HepG2 (cell line): ENCODE measurements at regions not wholly inside any gene's neighbourhood (a gene's known extent, or its start where the extent isn't known, plus 50 kb on each side); places are given as distances from the start of the nearest gene placed in this dataset.

Experiments used
- ATAC-seq: fragments of 200-7000 bp; cut with Tn5 transposase; 3 replicates; pipeline ENCODE4 v1.9.1; 2020; ENCODE audit warnings: mild to moderate bottlenecking, moderate library complexity
- BruUV-seq: library from RNA; stranded (reverse); fragments of 400-500 nt; replicated peaks from 2 replicates; lab custom pipeline; 2021; lab: Mats Ljungman, UMichigan
- CTCF ChIA-PET: fragments of 300-600 bp; formaldehyde crosslinking; extraction: SDS; loops from one replicate; lab custom pipeline; 2021; ENCODE audit warnings: low total read pairs, inconsistent platforms, low intra/inter-chr PET ratio; lab: Yijun Ruan, JAX
- POLR2A ChIA-PET: fragments of 350-600 bp; sonication (Branson Sonifier 250); formaldehyde crosslinking; loops from one replicate; lab custom pipeline; 2020; ENCODE audit warnings: antibody characterized with exemption, inconsistent platforms; lab: Yijun Ruan, JAX
- DNase-seq: peaks from one replicate; pipeline ENCODE4 v3.0.0-alpha.2; 2015; ENCODE audit warnings: low spot score
- FAIRE-seq: peaks from 3 replicates; lab custom pipeline; 2011; peaks lifted over from hg19 to GRCh38; lab: Jason Lieb, UNC
- H2AFZ ChIP-seq: one replicate; pipeline ENCODE4 v1.6.1; 2011; ENCODE audit warnings: low read length, inconsistent platforms
- H3K27ac ChIP-seq: fragments of 300-600 bp; 3 replicates; pipeline ENCODE4 v1.8.0; 2011; ENCODE audit warnings: mixed run types, mild to moderate bottlenecking, mixed read lengths, low read length, inconsistent platforms; ENCODE audit not compliant: insufficient read depth; ENCODE audit errors: extremely low read length
- H3K27me3 ChIP-seq, 2 experiments: fragments of 200-600 bp in 1 of 2; 2 replicates in 1 of 2; 3 replicates in 1 of 2; pipeline versions ENCODE4 v1.6.0 to v1.8.0; 2011; ENCODE audit warnings: low read length in 2 of 2, mild to moderate bottlenecking in 2 of 2, moderate library complexity in 2 of 2, inconsistent platforms in 1 of 2; ENCODE audit not compliant: insufficient read depth in 2 of 2, control insufficient read depth in 1 of 2
- H3K36me3 ChIP-seq, 2 experiments: fragments of 200-600 bp in 1 of 2; replicated peaks in 1 of 2; 2 replicates in 1 of 2; 3 replicates in 1 of 2; pipeline versions ENCODE4 v1.5.1 to v1.8.0; 2011; ENCODE audit warnings: low read length in 2 of 2, inconsistent platforms in 1 of 2; ENCODE audit not compliant: insufficient read depth in 2 of 2, control insufficient read depth in 1 of 2
- H3K4me1 ChIP-seq: 2 replicates; pipeline ENCODE4 v1.5.1; 2012; ENCODE audit warnings: low read length, inconsistent platforms; ENCODE audit not compliant: insufficient read depth
- H3K4me2 ChIP-seq: 2 replicates; pipeline ENCODE4 v1.6.0; 2011; ENCODE audit warnings: low read depth, low read length, inconsistent platforms
- H3K4me3 ChIP-seq, 3 experiments: fragments of 200-600 bp in 1 of 3; sonication (generic), shearing (Covaris generic) in 1 of 3; replicated peaks in 1 of 3; 2 replicates each; pipeline ENCODE4 v1.5.1; 2011 to 2016; ENCODE audit warnings: low read length in 3 of 3, inconsistent platforms in 2 of 3, low read depth in 2 of 3, mild to moderate bottlenecking in 2 of 3, control low read depth in 1 of 3, mixed read lengths in 1 of 3; ENCODE audit not compliant: insufficient read depth in 1 of 3
- H3K79me2 ChIP-seq: one replicate; pipeline ENCODE4 v1.6.1; 2011; ENCODE audit warnings: low read length, inconsistent platforms; ENCODE audit not compliant: insufficient read depth
- H3K9ac ChIP-seq: 2 replicates; pipeline ENCODE4 v1.6.0; 2011; ENCODE audit warnings: mild to moderate bottlenecking, low read depth, low read length, inconsistent platforms; ENCODE audit not compliant: insufficient read depth
- H3K9me3 ChIP-seq: 2 replicates; pipeline ENCODE4 v1.5.1; 2012; ENCODE audit warnings: mild to moderate bottlenecking, low read length
- H4K20me1 ChIP-seq: 2 replicates; pipeline ENCODE4 v1.6.0; 2011; ENCODE audit warnings: inconsistent platforms, mild to moderate bottlenecking, low read length, moderate library complexity; ENCODE audit not compliant: insufficient read depth
- HOXA3 ChIP-seq: sonication (generic); formaldehyde crosslinking; IDR thresholded peaks from 2 replicates; pipeline ENCODE4 v1.5.0; 2020; ENCODE audit warnings: missing genetic modification reagents
- TCF12 ChIP-seq, 2 experiments: fragments of 450-650 bp in 1 of 2; sonication (generic) in 1 of 2; formaldehyde crosslinking in 1 of 2; IDR thresholded peaks; 2 replicates each; pipeline versions ENCODE4 v1.6.1 to v1.8.0; 2017 to 2022; ENCODE audit warnings: antibody characterized with exemption in 1 of 2, mild to moderate bottlenecking in 1 of 2, missing genetic modification reagents in 1 of 2, moderate library complexity in 1 of 2
- ZNF530 ChIP-seq: sonication (generic); formaldehyde crosslinking; IDR thresholded peaks from 2 replicates; pipeline ENCODE4 v1.5.0; 2020; ENCODE audit warnings: low read depth, mild to moderate bottlenecking, missing genetic modification reagents
- WGBS: methylation state at CpG from one replicate; pipeline ENCODE4 v1.1.6; 2017; ENCODE audit warnings: low lambda C conversion rate; 5-methylcytosine and 5-hydroxymethylcytosine counted together
- in situ Hi-C: cut with HindIII; loops from 2 replicates; pipeline ENCODE4 v1.10.0; 2017; ENCODE audit warnings: low pct_unique_long_range_greater_than_20kb; ENCODE audit not compliant: extremely low pct_ligation_motif_present
- intact Hi-C: fragments of 100-400 bp; cut with micrococcal nuclease; formaldehyde crosslinking; loops from one replicate; pipeline ENCODE4 v1.10.0; 2022; ENCODE audit not compliant: unreplicated experiment
- TF ChIP-seq, protein P1 (sequence below): sonication (generic); formaldehyde crosslinking; IDR thresholded peaks from 2 replicates; pipeline ENCODE4 v1.4.0; 2020; ENCODE audit warnings: missing genetic modification reagents
- TF ChIP-seq, protein P2 (sequence below): sonication (generic); formaldehyde crosslinking; IDR thresholded peaks from 2 replicates; pipeline ENCODE4 v1.4.0; 2020; ENCODE audit warnings: missing genetic modification reagents

DNA sequence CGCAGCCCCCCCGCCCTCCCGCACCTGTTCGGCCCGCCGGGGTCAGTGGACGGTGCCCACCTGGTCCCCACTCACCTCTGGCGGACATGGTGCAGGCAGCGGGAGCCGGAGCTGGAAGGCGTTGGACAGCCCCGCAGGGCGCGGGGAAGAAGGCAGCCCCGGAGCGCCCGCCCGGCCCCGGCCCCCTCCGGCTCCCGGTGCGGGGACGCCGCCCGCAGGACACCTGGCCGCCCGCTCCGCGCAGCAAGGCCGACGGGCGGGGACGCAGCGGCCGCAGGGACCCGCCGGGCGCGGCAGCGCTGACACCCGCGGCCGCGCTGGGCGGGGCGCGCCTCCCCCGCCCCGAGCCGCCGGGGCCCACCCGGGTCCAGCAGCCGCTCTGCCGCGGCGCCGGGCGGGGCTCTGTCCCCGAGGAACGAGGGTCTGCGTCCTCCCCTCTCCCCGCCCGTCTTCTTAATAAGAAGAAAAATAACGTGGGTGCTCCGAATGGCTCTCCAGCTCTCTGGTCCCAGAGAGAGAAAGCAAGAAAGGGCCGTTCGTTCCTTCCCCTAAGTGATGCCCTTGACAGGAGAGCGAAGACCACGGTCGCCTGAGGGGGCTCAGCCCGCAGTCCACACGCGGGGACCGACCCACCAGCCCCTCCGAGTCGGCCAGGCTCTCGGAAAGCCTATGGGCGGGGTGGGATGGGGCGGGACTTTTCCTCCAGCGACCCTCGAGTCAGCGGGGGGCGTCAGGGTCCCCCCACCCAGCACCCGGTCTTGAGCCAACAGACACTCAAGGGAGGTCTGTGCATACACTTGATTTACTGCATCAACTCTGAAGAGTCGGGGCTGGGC is 53.4 kb upstream of the FHIP2A start:
- ATAC-seq (peak; percentile 79), FAIRE-seq (no peak), DNase-seq (no peak)
- no peak overlapping the region for H3K27ac ChIP-seq
- no peaks in the 10 kb centered on the region for H3K9me3 ChIP-seq
- H2AFZ ChIP-seq = no peak overlapping the region
- ChIA-PET POLR2A (no interaction called here), CTCF (no interaction called here)
- peak overlapping the region; percentile 66 for H3K4me2 ChIP-seq
- TF ChIP-seq HOXA3 (CRISPR knock-in tag) (0 out of 2 replicates have a peak, but pooled peaks have one; percentile 3), ZNF530 (CRISPR knock-in tag) (no peak), TCF12 (IDR thresholded peaks at IDR 0.05) (no peak), TCF12 (CRISPR knock-in tag; IDR thresholded peaks at IDR 0.05) (no peak)
- TF ChIP-seq, protein P1, sequence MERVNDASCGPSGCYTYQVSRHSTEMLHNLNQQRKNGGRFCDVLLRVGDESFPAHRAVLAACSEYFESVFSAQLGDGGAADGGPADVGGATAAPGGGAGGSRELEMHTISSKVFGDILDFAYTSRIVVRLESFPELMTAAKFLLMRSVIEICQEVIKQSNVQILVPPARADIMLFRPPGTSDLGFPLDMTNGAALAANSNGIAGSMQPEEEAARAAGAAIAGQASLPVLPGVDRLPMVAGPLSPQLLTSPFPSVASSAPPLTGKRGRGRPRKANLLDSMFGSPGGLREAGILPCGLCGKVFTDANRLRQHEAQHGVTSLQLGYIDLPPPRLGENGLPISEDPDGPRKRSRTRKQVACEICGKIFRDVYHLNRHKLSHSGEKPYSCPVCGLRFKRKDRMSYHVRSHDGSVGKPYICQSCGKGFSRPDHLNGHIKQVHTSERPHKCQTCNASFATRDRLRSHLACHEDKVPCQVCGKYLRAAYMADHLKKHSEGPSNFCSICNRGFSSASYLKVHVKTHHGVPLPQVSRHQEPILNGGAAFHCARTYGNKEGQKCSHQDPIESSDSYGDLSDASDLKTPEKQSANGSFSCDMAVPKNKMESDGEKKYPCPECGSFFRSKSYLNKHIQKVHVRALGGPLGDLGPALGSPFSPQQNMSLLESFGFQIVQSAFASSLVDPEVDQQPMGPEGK (CRISPR knock-in tag) = 0 out of 2 replicates have a peak, but pooled peaks have one; percentile 2
- TF ChIP-seq, protein P2, sequence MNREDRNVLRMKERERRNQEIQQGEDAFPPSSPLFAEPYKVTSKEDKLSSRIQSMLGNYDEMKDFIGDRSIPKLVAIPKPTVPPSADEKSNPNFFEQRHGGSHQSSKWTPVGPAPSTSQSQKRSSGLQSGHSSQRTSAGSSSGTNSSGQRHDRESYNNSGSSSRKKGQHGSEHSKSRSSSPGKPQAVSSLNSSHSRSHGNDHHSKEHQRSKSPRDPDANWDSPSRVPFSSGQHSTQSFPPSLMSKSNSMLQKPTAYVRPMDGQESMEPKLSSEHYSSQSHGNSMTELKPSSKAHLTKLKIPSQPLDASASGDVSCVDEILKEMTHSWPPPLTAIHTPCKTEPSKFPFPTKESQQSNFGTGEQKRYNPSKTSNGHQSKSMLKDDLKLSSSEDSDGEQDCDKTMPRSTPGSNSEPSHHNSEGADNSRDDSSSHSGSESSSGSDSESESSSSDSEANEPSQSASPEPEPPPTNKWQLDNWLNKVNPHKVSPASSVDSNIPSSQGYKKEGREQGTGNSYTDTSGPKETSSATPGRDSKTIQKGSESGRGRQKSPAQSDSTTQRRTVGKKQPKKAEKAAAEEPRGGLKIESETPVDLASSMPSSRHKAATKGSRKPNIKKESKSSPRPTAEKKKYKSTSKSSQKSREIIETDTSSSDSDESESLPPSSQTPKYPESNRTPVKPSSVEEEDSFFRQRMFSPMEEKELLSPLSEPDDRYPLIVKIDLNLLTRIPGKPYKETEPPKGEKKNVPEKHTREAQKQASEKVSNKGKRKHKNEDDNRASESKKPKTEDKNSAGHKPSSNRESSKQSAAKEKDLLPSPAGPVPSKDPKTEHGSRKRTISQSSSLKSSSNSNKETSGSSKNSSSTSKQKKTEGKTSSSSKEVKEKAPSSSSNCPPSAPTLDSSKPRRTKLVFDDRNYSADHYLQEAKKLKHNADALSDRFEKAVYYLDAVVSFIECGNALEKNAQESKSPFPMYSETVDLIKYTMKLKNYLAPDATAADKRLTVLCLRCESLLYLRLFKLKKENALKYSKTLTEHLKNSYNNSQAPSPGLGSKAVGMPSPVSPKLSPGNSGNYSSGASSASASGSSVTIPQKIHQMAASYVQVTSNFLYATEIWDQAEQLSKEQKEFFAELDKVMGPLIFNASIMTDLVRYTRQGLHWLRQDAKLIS (CRISPR knock-in tag) = no peak
- no peaks in the 10 kb centered on the region for H4K20me1 ChIP-seq
- 29% methylated on average over 16 of the region's 85 CpGs for WGBS
- peak overlapping the region; percentile 53 to 66 (median 54); a peak in 4 of 6 replicates for H3K4me3 ChIP-seq
- BruUV-seq = no TSS peak
- in situ Hi-C loops = no loop called here
- no peak overlapping the region for H3K9ac ChIP-seq
- peaks cover 6% of the 10 kb centered on the region for H3K4me1 ChIP-seq
- no peaks in the 10 kb centered on the region for H3K79me2 ChIP-seq
- H3K36me3 ChIP-seq = no peaks in the 10 kb centered on the region
- peaks cover 2 to 22% of the 10 kb centered on the region in 2 experiments; a peak in 4 of 5 replicates for H3K27me3 ChIP-seq
- intact Hi-C loops = no loop called here
